BLaER1 (cell line): ENCODE measurements at regions not wholly inside any gene's neighbourhood (a gene's known extent, or its start where the extent isn't known, plus 50 kb on each side); places are given as distances from the start of the nearest gene placed in this dataset.

Experiments
- H3K27ac ChIP-seq: shearing (Covaris generic); formaldehyde crosslinking; 2 replicates; pipeline ENCODE4 v1.8.1; 2022
- H3K27me3 ChIP-seq: shearing (Covaris generic); formaldehyde crosslinking; 2 replicates; pipeline ENCODE4 v1.8.1; 2022
- H3K36me3 ChIP-seq: shearing (Covaris generic); formaldehyde crosslinking; 2 replicates; pipeline ENCODE4 v1.8.1; 2022
- H3K4me1 ChIP-seq: shearing (Covaris generic); formaldehyde crosslinking; 2 replicates; pipeline ENCODE4 v1.8.1; 2022
- H3K4me2 ChIP-seq: shearing (Covaris generic); formaldehyde crosslinking; 2 replicates; pipeline ENCODE4 v1.8.1; 2022
- H3K4me3 ChIP-seq: shearing (Covaris generic); formaldehyde crosslinking; 2 replicates; pipeline ENCODE4 v1.8.1; 2022
- H3K9ac ChIP-seq: shearing (Covaris generic); formaldehyde crosslinking; 2 replicates; pipeline ENCODE4 v1.8.1; 2022
- H3K9me3 ChIP-seq: shearing (Covaris generic); formaldehyde crosslinking; 2 replicates; pipeline ENCODE4 v1.8.1; 2022
- H4K20me1 ChIP-seq: shearing (Covaris generic); formaldehyde crosslinking; 2 replicates; pipeline ENCODE4 v1.8.1; 2022
- Cebpa-rat ChIP-seq: shearing (Covaris generic); IDR thresholded peaks from 2 replicates; pipeline ENCODE4 v1.8.1; 2022

DNA sequence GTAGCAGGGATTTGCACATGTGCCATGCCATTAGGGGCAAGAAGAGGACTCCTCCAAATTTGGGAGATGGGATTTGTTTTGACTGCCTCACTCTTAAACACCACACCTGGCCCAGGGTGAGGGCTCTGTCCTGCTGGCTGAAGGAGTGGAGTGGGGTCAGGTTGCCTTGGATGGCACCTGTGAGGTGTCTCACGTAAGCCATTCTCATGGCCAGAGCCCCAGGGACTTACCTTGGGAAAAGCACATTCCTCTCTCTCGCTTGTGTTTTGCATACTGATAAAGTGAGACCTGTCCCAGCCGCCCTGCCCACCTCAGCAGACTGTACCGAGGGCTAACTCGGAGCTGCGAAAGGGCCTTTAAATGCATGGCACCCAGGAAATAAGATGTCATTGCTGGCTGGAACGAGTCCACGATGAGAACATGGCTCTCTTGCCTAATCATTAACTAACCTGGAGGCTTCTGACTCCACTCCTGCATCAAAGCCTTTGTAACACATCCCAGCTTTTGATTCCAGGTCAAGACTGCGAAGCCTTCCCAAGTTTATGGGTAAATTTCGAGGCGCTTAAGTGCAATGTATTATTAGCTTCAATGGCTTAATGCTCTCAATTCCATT, 184.0 kb upstream of the RNF32 start:
- H3K27ac ChIP-seq = no peak overlapping the region
- H3K4me2 ChIP-seq = no peak overlapping the region
- no peaks in the 10 kb centered on the region for H4K20me1 ChIP-seq
- H3K4me1 ChIP-seq = no peaks in the 10 kb centered on the region
- no peak overlapping the region for H3K9ac ChIP-seq
- no peaks in the 10 kb centered on the region for H3K36me3 ChIP-seq
- no peaks in the 10 kb centered on the region for H3K27me3 ChIP-seq
- TF ChIP-seq Cebpa-rat = no peak
- no peaks in the 10 kb centered on the region for H3K9me3 ChIP-seq
- no peak overlapping the region for H3K4me3 ChIP-seq

- TF ChIP-seq Cebpa-rat = peak; percentile 36; the same call in 1 of the 2 replicates
- H3K36me3 ChIP-seq = no peaks in the 10 kb centered on the region
- H3K9ac ChIP-seq = no peak overlapping the region
- H4K20me1 ChIP-seq = no peaks in the 10 kb centered on the region
- H3K9me3 ChIP-seq = no peaks in the 10 kb centered on the region
- H3K4me3 ChIP-seq = no peak overlapping the region
- no peaks in the 10 kb centered on the region for H3K4me1 ChIP-seq
- no peak overlapping the region for H3K27ac ChIP-seq
- H3K4me2 ChIP-seq = no peak overlapping the region
- no peaks in the 10 kb centered on the region for H3K27me3 ChIP-seq
These were observed 184.5 kb upstream of the RNF32 start for GRCh38 chr7:156456032-156456431.

- H3K4me1 ChIP-seq = no peaks in the 10 kb centered on the region
- no peaks in the 10 kb centered on the region for H3K9me3 ChIP-seq
- H3K36me3 ChIP-seq = no peaks in the 10 kb centered on the region
- H3K27ac ChIP-seq = no peak overlapping the region
- no peaks in the 10 kb centered on the region for H4K20me1 ChIP-seq
- H3K4me2 ChIP-seq = no peak overlapping the region
- no peak overlapping the region for H3K9ac ChIP-seq
- H3K4me3 ChIP-seq = no peak overlapping the region
- no peak for TF ChIP-seq Cebpa-rat
- no peaks in the 10 kb centered on the region for H3K27me3 ChIP-seq
These were observed 190.1 kb upstream of the RNF32 start for GRCh38 chr7:156450473-156450872.

- no peak overlapping the region for H3K4me3 ChIP-seq
- no peaks in the 10 kb centered on the region for H3K4me1 ChIP-seq
- no peaks in the 10 kb centered on the region for H3K9me3 ChIP-seq
- H3K27me3 ChIP-seq = no peaks in the 10 kb centered on the region
- no peak overlapping the region for H3K9ac ChIP-seq
- TF ChIP-seq Cebpa-rat = no peak
- H3K36me3 ChIP-seq = no peaks in the 10 kb centered on the region
- no peak overlapping the region for H3K4me2 ChIP-seq
- no peaks in the 10 kb centered on the region for H4K20me1 ChIP-seq
- H3K27ac ChIP-seq = no peak overlapping the region
These were observed 191.7 kb upstream of the RNF32 start for GRCh38 chr7:156448918-156449317.

DNA sequence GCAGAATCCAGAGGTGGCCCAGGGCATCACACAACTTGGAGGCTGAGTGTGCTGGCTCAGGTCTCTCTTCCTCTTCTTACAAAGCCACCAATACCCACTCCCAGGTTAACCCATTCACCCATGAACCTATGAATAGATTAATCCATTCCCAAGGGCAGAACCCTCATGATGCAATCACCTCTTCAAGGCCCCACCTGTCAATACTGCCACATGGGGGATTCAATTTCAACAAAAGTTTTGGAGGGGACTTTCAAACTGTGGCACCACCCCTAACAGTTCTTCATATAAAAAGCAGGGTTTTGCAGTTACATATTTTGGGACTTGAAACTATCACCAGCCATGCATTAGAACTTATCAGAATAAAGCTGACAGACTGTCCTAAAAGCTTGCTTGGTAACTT, 193.6 kb upstream of the RNF32 start:
- no peaks in the 10 kb centered on the region for H3K27me3 ChIP-seq
- no peak overlapping the region for H3K27ac ChIP-seq
- no peaks in the 10 kb centered on the region for H3K4me1 ChIP-seq
- no peaks in the 10 kb centered on the region for H4K20me1 ChIP-seq
- no peak for TF ChIP-seq Cebpa-rat
- no peaks in the 10 kb centered on the region for H3K9me3 ChIP-seq
- H3K4me2 ChIP-seq = no peak overlapping the region
- H3K36me3 ChIP-seq = no peaks in the 10 kb centered on the region
- H3K9ac ChIP-seq = no peak overlapping the region
- H3K4me3 ChIP-seq = no peak overlapping the region

DNA sequence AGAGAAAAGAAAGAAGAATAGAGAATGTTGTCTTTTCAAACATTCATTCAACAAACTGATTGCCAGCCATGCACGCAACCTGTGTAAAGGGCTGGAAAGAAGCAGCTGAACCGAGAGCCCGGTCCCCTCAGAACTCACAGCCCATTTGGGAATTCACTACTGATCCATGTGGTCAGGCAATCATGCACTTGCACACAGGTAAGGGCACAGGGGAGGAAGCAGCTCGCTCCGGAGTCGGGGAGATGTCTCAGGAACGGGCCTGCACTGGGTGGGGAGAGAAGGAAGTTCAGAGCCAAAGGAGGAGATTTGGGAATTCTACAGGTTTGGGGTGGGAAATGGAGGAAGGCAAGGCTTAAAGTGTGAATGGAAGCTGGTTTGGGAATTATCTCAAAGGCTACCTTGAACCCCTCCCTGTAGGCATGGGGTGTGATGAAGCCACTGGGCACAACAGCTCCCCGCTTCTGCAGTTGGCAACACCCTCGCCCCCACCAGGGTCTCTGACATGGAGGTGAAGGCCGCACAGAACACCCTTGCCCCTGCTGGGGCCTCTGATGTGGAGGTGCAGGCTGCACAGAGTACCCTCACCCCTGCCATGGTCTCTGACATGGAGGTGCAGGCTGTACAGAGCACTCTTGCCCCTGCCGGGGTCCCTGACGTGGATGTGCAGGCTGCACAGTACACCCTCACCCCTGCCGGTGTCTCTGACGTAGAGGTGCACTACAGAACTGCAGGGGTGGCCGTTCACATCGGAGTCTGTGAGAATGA, 194.4 kb upstream of the RNF32 start:
- H3K36me3 ChIP-seq = no peaks in the 10 kb centered on the region
- no peak for TF ChIP-seq Cebpa-rat
- no peak overlapping the region for H3K4me3 ChIP-seq
- H4K20me1 ChIP-seq = no peaks in the 10 kb centered on the region
- H3K4me1 ChIP-seq = no peaks in the 10 kb centered on the region
- H3K9me3 ChIP-seq = no peaks in the 10 kb centered on the region
- H3K9ac ChIP-seq = no peak overlapping the region
- H3K27me3 ChIP-seq = no peaks in the 10 kb centered on the region
- H3K4me2 ChIP-seq = no peak overlapping the region
- no peak overlapping the region for H3K27ac ChIP-seq

DNA sequence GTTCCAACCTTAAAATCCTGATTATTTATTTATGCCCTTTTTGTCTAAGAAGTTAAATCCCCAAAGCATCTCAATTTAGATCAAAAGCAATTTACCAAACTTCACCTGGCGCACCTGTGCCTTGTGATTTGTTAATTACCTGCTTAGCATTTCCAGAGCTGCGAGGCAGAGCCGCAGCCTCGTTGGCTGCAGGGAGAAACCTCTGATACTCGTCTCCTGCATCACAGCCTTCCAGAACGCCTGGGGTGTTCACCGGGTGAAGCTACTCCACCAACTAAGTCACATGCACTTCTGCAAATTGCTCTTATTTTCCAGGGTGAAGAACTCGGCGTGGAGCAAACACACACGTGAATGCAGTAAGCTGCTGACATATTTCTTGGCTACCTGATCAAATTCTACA, 198.1 kb upstream of the RNF32 start:
- H4K20me1 ChIP-seq = no peaks in the 10 kb centered on the region
- H3K9ac ChIP-seq = no peak overlapping the region
- H3K4me1 ChIP-seq = no peaks in the 10 kb centered on the region
- H3K9me3 ChIP-seq = no peaks in the 10 kb centered on the region
- no peaks in the 10 kb centered on the region for H3K36me3 ChIP-seq
- TF ChIP-seq Cebpa-rat = no peak
- no peak overlapping the region for H3K4me2 ChIP-seq
- H3K27ac ChIP-seq = no peak overlapping the region
- H3K4me3 ChIP-seq = no peak overlapping the region
- no peaks in the 10 kb centered on the region for H3K27me3 ChIP-seq

DNA sequence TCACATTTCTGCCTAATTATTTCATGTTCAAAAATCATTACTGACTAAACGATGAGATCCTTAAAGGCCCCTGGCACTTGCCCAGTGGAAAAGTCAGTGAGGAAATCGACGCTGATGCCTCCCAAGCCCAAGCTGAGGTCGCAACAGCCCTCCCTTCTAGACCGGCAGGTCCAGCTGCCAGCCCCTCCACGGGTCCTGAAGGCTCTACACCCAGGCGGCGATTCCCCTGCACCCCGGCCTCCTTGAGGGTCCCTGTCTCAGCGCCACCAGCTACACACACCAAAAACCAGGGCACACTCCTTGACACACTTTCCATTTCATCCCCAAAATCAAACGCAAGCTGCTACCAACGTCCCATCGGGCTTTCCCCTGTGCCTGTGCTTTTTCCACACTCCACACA, 200.1 kb upstream of the RNF32 start:
- Histone ChIP-seq H3K9ac (no peak overlapping the region), H3K4me1 (no peaks in the 10 kb centered on the region), H3K9me3 (no peaks in the 10 kb centered on the region), H3K27me3 (no peaks in the 10 kb centered on the region), H3K4me3 (no peak overlapping the region), H3K36me3 (no peaks in the 10 kb centered on the region), H3K4me2 (no peak overlapping the region), H4K20me1 (no peaks in the 10 kb centered on the region), H3K27ac (no peak overlapping the region)
- TF ChIP-seq Cebpa-rat = no peak

GRCh38 chr7:156438011-156438410, 202.6 kb upstream of the RNF32 start:
- Histone ChIP-seq H3K4me2 (no peak overlapping the region), H3K4me3 (no peak overlapping the region), H3K27ac (no peak overlapping the region), H3K9ac (no peak overlapping the region), H3K27me3 (no peaks in the 10 kb centered on the region), H4K20me1 (no peaks in the 10 kb centered on the region), H3K4me1 (no peaks in the 10 kb centered on the region), H3K9me3 (no peaks in the 10 kb centered on the region), H3K36me3 (no peaks in the 10 kb centered on the region)
- no peak for TF ChIP-seq Cebpa-rat

- Histone ChIP-seq H4K20me1 (no peaks in the 10 kb centered on the region), H3K36me3 (no peaks in the 10 kb centered on the region), H3K4me2 (no peak overlapping the region), H3K9ac (no peak overlapping the region), H3K4me3 (no peak overlapping the region), H3K4me1 (no peaks in the 10 kb centered on the region), H3K27me3 (no peaks in the 10 kb centered on the region), H3K27ac (no peak overlapping the region), H3K9me3 (no peaks in the 10 kb centered on the region)
- TF ChIP-seq Cebpa-rat = no peak
These were observed 203.5 kb upstream of the RNF32 start for GRCh38 chr7:156437021-156437614.
